ENCODE measurements at regions not wholly inside any gene's neighbourhood (a gene's known extent, or its start where the extent isn't known, plus 50 kb on each side); places are given as distances from the start of the nearest gene placed in this dataset.

GRCh38 chr18:26697186-26697884 is 149.0 kb upstream of the KCTD1 start:
- no peak for DNase-seq
- no peaks in the 10 kb centered on the region for H3K27me3 ChIP-seq (ENCODE audit: control insufficient read depth, insufficient read depth, low read length)
- H3K27ac ChIP-seq (ENCODE audit: insufficient read depth, low read length, poor library complexity, severe bottlenecking), result no peak overlapping the region
- no peak overlapping the region for H3K4me3 Mint-ChIP-seq
- no peaks in the 10 kb centered on the region for H3K4me1 Mint-ChIP-seq
- no peaks in the 10 kb centered on the region for H3K36me3 Mint-ChIP-seq
- H3K27me3 Mint-ChIP-seq, result peaks cover 5% of the 10 kb centered on the region
- H3K27ac Mint-ChIP-seq, result no peak overlapping the region
- ATAC-seq (ENCODE audit: low read depth in 2 of 2), result no peak
- no peaks in the 10 kb centered on the region for H3K4me1 ChIP-seq (ENCODE audit: control insufficient read depth, insufficient read depth, low read length, poor library complexity, severe bottlenecking)
- H3K36me3 ChIP-seq (ENCODE audit: control insufficient read depth, insufficient read depth, low read length), result no peaks in the 10 kb centered on the region
- H3K4me3 ChIP-seq (ENCODE audit: low read depth, low read length), result no peak overlapping the region
- peaks cover 0 to 14% (median 4%) of the 10 kb centered on the region in 7 donors for H3K9me3 Mint-ChIP-seq
- peaks cover 0 to 4% of the 10 kb centered on the region in 2 experiments for H3K9me3 ChIP-seq (ENCODE audit: control insufficient read depth in 2 of 2, low read length in 2 of 2)

- H3K9me3 Mint-ChIP-seq, result peaks cover 0 to 20% (median 4%) of the 10 kb centered on the region in 7 donors
- no peak overlapping the region for H3K27ac ChIP-seq (ENCODE audit: insufficient read depth, low read length, poor library complexity, severe bottlenecking)
- H3K9me3 ChIP-seq (ENCODE audit: control insufficient read depth in 2 of 2, low read length in 2 of 2), result peaks cover 0 to 4% of the 10 kb centered on the region in 2 experiments
- H3K27me3 Mint-ChIP-seq, result peaks cover 5% of the 10 kb centered on the region
- no peaks in the 10 kb centered on the region for H3K36me3 ChIP-seq (ENCODE audit: control insufficient read depth, insufficient read depth, low read length)
- no peak overlapping the region for H3K4me3 Mint-ChIP-seq
- no peaks in the 10 kb centered on the region for H3K27me3 ChIP-seq (ENCODE audit: control insufficient read depth, insufficient read depth, low read length)
- no peaks in the 10 kb centered on the region for H3K36me3 Mint-ChIP-seq
- DNase-seq (no peak), ATAC-seq (ENCODE audit: low read depth in 2 of 2) (no peak)
- no peaks in the 10 kb centered on the region for H3K4me1 ChIP-seq (ENCODE audit: control insufficient read depth, insufficient read depth, low read length, poor library complexity, severe bottlenecking)
- H3K4me1 Mint-ChIP-seq, result no peaks in the 10 kb centered on the region
- H3K27ac Mint-ChIP-seq, result no peak overlapping the region
- no peak overlapping the region for H3K4me3 ChIP-seq (ENCODE audit: low read depth, low read length)
These were observed 148.4 kb upstream of the KCTD1 start for GRCh38 chr18:26696786-26697185.

GRCh38 chr18:26696308-26696707 is 148.0 kb upstream of the KCTD1 start:
- Histone ChIP-seq H3K27ac (ENCODE audit: insufficient read depth, low read length, poor library complexity, severe bottlenecking) (no peak overlapping the region), H3K9me3 (ENCODE audit: control insufficient read depth in 2 of 2, low read length in 2 of 2) (peaks cover 0 to 4% of the 10 kb centered on the region in 2 experiments), H3K27me3 (ENCODE audit: control insufficient read depth, insufficient read depth, low read length) (no peaks in the 10 kb centered on the region), H3K36me3 (ENCODE audit: control insufficient read depth, insufficient read depth, low read length) (no peaks in the 10 kb centered on the region), H3K4me3 (ENCODE audit: low read depth, low read length) (no peak overlapping the region), H3K4me1 (ENCODE audit: control insufficient read depth, insufficient read depth, low read length, poor library complexity, severe bottlenecking) (no peaks in the 10 kb centered on the region)
- Mint-ChIP-seq H3K36me3 (no peaks in the 10 kb centered on the region), H3K9me3 (peaks cover 0 to 23% (median 4%) of the 10 kb centered on the region in 7 donors), H3K4me1 (no peaks in the 10 kb centered on the region), H3K27ac (no peak overlapping the region), H3K4me3 (no peak overlapping the region), H3K27me3 (peaks cover 5% of the 10 kb centered on the region)
- DNase-seq, result no peak
- ATAC-seq (ENCODE audit: low read depth in 2 of 2), result no peak

- H3K27me3 ChIP-seq (ENCODE audit: control insufficient read depth, insufficient read depth, low read length), result no peaks in the 10 kb centered on the region
- Mint-ChIP-seq H3K4me1 (no peaks in the 10 kb centered on the region), H3K4me3 (no peak overlapping the region), H3K9me3 (peaks cover 0 to 23% (median 2%) of the 10 kb centered on the region in 7 donors), H3K27me3 (peaks cover 8% of the 10 kb centered on the region), H3K27ac (no peak overlapping the region), H3K36me3 (no peaks in the 10 kb centered on the region)
- DNase-seq (no peak), ATAC-seq (ENCODE audit: low read depth in 2 of 2) (no peak)
- peaks cover 0 to 1% of the 10 kb centered on the region in 2 experiments for H3K9me3 ChIP-seq (ENCODE audit: control insufficient read depth in 2 of 2, low read length in 2 of 2)
- no peaks in the 10 kb centered on the region for H3K36me3 ChIP-seq (ENCODE audit: control insufficient read depth, insufficient read depth, low read length)
- H3K4me3 ChIP-seq (ENCODE audit: low read depth, low read length), result no peak overlapping the region
- H3K27ac ChIP-seq (ENCODE audit: insufficient read depth, low read length, poor library complexity, severe bottlenecking), result no peak overlapping the region
- no peaks in the 10 kb centered on the region for H3K4me1 ChIP-seq (ENCODE audit: control insufficient read depth, insufficient read depth, low read length, poor library complexity, severe bottlenecking)
These were observed 141.0 kb upstream of the KCTD1 start for GRCh38 chr18:26689226-26689879.

GRCh38 chr18:26686532-26686931 is 138.2 kb upstream of the KCTD1 start:
- no peak overlapping the region for H3K27ac ChIP-seq (ENCODE audit: insufficient read depth, low read length, poor library complexity, severe bottlenecking)
- H3K27ac Mint-ChIP-seq, result no peak overlapping the region
- H3K4me1 Mint-ChIP-seq, result no peaks in the 10 kb centered on the region
- ATAC-seq (ENCODE audit: low read depth in 2 of 2) (no peak), DNase-seq (no peak)
- no peaks in the 10 kb centered on the region for H3K36me3 Mint-ChIP-seq
- no peaks in the 10 kb centered on the region for H3K4me1 ChIP-seq (ENCODE audit: control insufficient read depth, insufficient read depth, low read length, poor library complexity, severe bottlenecking)
- no peaks in the 10 kb centered on the region for H3K36me3 ChIP-seq (ENCODE audit: control insufficient read depth, insufficient read depth, low read length)
- no peak overlapping the region for H3K4me3 Mint-ChIP-seq
- H3K9me3 Mint-ChIP-seq, result peaks cover 0 to 10% (median 2%) of the 10 kb centered on the region in 7 donors
- no peaks in the 10 kb centered on the region for H3K27me3 ChIP-seq (ENCODE audit: control insufficient read depth, insufficient read depth, low read length)
- peaks cover 8% of the 10 kb centered on the region for H3K27me3 Mint-ChIP-seq
- no peak overlapping the region for H3K4me3 ChIP-seq (ENCODE audit: low read depth, low read length)
- no peaks in the 10 kb centered on the region for H3K9me3 ChIP-seq (ENCODE audit: control insufficient read depth in 2 of 2, low read length in 2 of 2)

- Histone ChIP-seq H3K27ac (ENCODE audit: insufficient read depth, low read length, poor library complexity, severe bottlenecking) (no peak overlapping the region), H3K4me3 (ENCODE audit: low read depth, low read length) (no peak overlapping the region), H3K9me3 (ENCODE audit: control insufficient read depth in 2 of 2, low read length in 2 of 2) (no peaks in the 10 kb centered on the region), H3K27me3 (ENCODE audit: control insufficient read depth, insufficient read depth, low read length) (no peaks in the 10 kb centered on the region), H3K4me1 (ENCODE audit: control insufficient read depth, insufficient read depth, low read length, poor library complexity, severe bottlenecking) (no peaks in the 10 kb centered on the region), H3K36me3 (ENCODE audit: control insufficient read depth, insufficient read depth, low read length) (no peaks in the 10 kb centered on the region)
- DNase-seq (no peak), ATAC-seq (ENCODE audit: low read depth in 2 of 2) (no peak)
- Mint-ChIP-seq H3K9me3 (peaks cover 0 to 2% (median 0%) of the 10 kb centered on the region in 7 donors), H3K36me3 (no peaks in the 10 kb centered on the region), H3K4me3 (no peak overlapping the region), H3K27ac (no peak overlapping the region), H3K4me1 (no peaks in the 10 kb centered on the region), H3K27me3 (peaks cover 8% of the 10 kb centered on the region)
These were observed 137.2 kb upstream of the KCTD1 start for GRCh38 chr18:26685438-26686157.

GRCh38 chr18:26677957-26678356 is 129.6 kb upstream of the KCTD1 start:
- peaks cover 0 to 7% (median 1%) of the 10 kb centered on the region in 7 donors for H3K9me3 Mint-ChIP-seq
- H3K36me3 ChIP-seq (ENCODE audit: control insufficient read depth, insufficient read depth, low read length), result no peaks in the 10 kb centered on the region
- no peak overlapping the region for H3K4me3 Mint-ChIP-seq
- H3K4me1 Mint-ChIP-seq, result no peaks in the 10 kb centered on the region
- no peak overlapping the region for H3K4me3 ChIP-seq (ENCODE audit: low read depth, low read length)
- H3K27ac ChIP-seq (ENCODE audit: insufficient read depth, low read length, poor library complexity, severe bottlenecking), result no peak overlapping the region
- no peaks in the 10 kb centered on the region for H3K4me1 ChIP-seq (ENCODE audit: control insufficient read depth, insufficient read depth, low read length, poor library complexity, severe bottlenecking)
- H3K27ac Mint-ChIP-seq, result no peak overlapping the region
- no peaks in the 10 kb centered on the region for H3K27me3 Mint-ChIP-seq
- DNase-seq (no peak), ATAC-seq (ENCODE audit: low read depth in 2 of 2) (no peak)
- H3K9me3 ChIP-seq (ENCODE audit: control insufficient read depth in 2 of 2, low read length in 2 of 2), result no peaks in the 10 kb centered on the region
- H3K27me3 ChIP-seq (ENCODE audit: control insufficient read depth, insufficient read depth, low read length), result no peaks in the 10 kb centered on the region
- no peaks in the 10 kb centered on the region for H3K36me3 Mint-ChIP-seq
